K562 (cell line): ENCODE measurements at regions not wholly inside any gene's neighbourhood (a gene's known extent, or its start where the extent isn't known, plus 50 kb on each side); places are given as distances from the start of the nearest gene placed in this dataset.

Experiments used
- ATAC-seq: fragments of 200-7000 bp; cut with Tn5 transposase; 3 replicates; pipeline ENCODE4 v1.9.1; 2020; ENCODE audit warnings: moderate library complexity
- BruUV-seq: library from RNA; stranded (reverse); fragments of 400-500 nt; replicated peaks from 2 replicates; lab custom pipeline; 2021; lab: Mats Ljungman, UMichigan
- CTCF ChIA-PET: fragments of 300-600 bp; formaldehyde crosslinking; extraction: SDS; loops from one replicate; lab custom pipeline; 2021; ENCODE audit warnings: low intra/inter-chr PET ratio; lab: Yijun Ruan, JAX
- POLR2A ChIA-PET: fragments of 300-600, 350-650 bp; sonication (Branson Sonifier 250); formaldehyde crosslinking; extraction: SDS; loops from one replicate; lab custom pipeline; 2021; ENCODE audit warnings: antibody characterized with exemption, inconsistent platforms; lab: Yijun Ruan, JAX
- DNase-seq, 4 experiments: peaks; one replicate each; pipeline versions ENCODE4 v3.0.0 to v3.0.0-alpha.2; 2011 to 2018; ENCODE audit warnings: low spot score in 3 of 4, mixed read lengths in 3 of 4; ENCODE audit errors: extremely low read depth in 1 of 4
- FAIRE-seq: peaks from 2 replicates; lab custom pipeline; 2011; peaks lifted over from hg19 to GRCh38; lab: Jason Lieb, UNC
- H2AFZ ChIP-seq: 2 replicates; pipeline ENCODE4 v1.6.0; 2011; ENCODE audit warnings: low read depth, low read length, control low read depth, inconsistent platforms
- H3K27ac ChIP-seq: fragments of 200-600 bp; 3 replicates; pipeline ENCODE4 v1.8.0; 2011; ENCODE audit warnings: low read depth, mild to moderate bottlenecking, control low read depth, inconsistent platforms, low read length, moderate library complexity, mixed read lengths; ENCODE audit errors: extremely low read depth
- H3K27me3 ChIP-seq, 2 experiments: fragments of 300-600 bp in 1 of 2; 2 replicates in 1 of 2; 3 replicates in 1 of 2; pipeline versions ENCODE4 v1.6.0 to v1.8.0; 2011; ENCODE audit warnings: inconsistent platforms in 2 of 2, low read length in 2 of 2, mild to moderate bottlenecking in 1 of 2, mixed read lengths in 1 of 2, moderate library complexity in 1 of 2; ENCODE audit not compliant: control insufficient read depth in 2 of 2, insufficient read depth in 2 of 2
- H3K36me3 ChIP-seq: fragments of 300-600 bp; 3 replicates; pipeline ENCODE4 v1.8.0; 2011; ENCODE audit warnings: mild to moderate bottlenecking, low read length, inconsistent platforms; ENCODE audit not compliant: control insufficient read depth, insufficient read depth
- H3K4me1 ChIP-seq, 2 experiments: fragments of 200-600 bp in 1 of 2; replicated peaks in 1 of 2; 2 replicates in 1 of 2; 3 replicates in 1 of 2; pipeline versions ENCODE4 v1.5.1 to v1.8.0; 2011; ENCODE audit warnings: inconsistent platforms in 2 of 2, low read length in 2 of 2, mild to moderate bottlenecking in 1 of 2, mixed read lengths in 1 of 2, moderate library complexity in 1 of 2; ENCODE audit not compliant: control insufficient read depth in 2 of 2, insufficient read depth in 2 of 2
- H3K4me2 ChIP-seq: 2 replicates; pipeline ENCODE4 v1.6.1; 2011; ENCODE audit warnings: low read length, control low read depth, inconsistent platforms, mixed read lengths; ENCODE audit not compliant: insufficient read depth
- H3K4me3 ChIP-seq: fragments of 200-600 bp; sonication (generic), shearing (Covaris generic); 2 replicates; pipeline ENCODE4 v1.5.1; 2016; ENCODE audit warnings: control low read depth, inconsistent platforms
- H3K79me2 ChIP-seq: fragments of 200-600 bp; 3 replicates; pipeline ENCODE4 v1.8.0; 2011; ENCODE audit warnings: low read length, inconsistent platforms; ENCODE audit not compliant: control insufficient read depth, insufficient read depth
- H3K9ac ChIP-seq, 2 experiments: 2 replicates each; pipeline versions ENCODE4 v1.6.0 to v1.6.1; 2011; ENCODE audit warnings: low read depth in 2 of 2, low read length in 2 of 2, control low read depth in 1 of 2, inconsistent platforms in 1 of 2, mild to moderate bottlenecking in 1 of 2, mixed read lengths in 1 of 2; ENCODE audit not compliant: insufficient read depth in 1 of 2
- H3K9me1 ChIP-seq: one replicate; pipeline ENCODE4 v1.6.0; 2011; ENCODE audit warnings: inconsistent platforms, mild to moderate bottlenecking, low read length, moderate library complexity; ENCODE audit not compliant: control insufficient read depth, insufficient read depth
- H3K9me3 ChIP-seq: replicated peaks from 2 replicates; pipeline ENCODE4 v1.5.1; 2011; ENCODE audit warnings: low read depth, low read length, inconsistent platforms; ENCODE audit not compliant: control insufficient read depth, insufficient read depth
- H4K20me1 ChIP-seq: replicated peaks from 2 replicates; pipeline ENCODE4 v1.6.1; 2011; ENCODE audit warnings: low read length, inconsistent platforms, mixed read lengths; ENCODE audit not compliant: control insufficient read depth, insufficient read depth
- FOXA1 ChIP-seq: fragments of 450-650 bp; IDR thresholded peaks from 2 replicates; pipeline ENCODE4 v1.6.1; 2016; ENCODE audit warnings: mild to moderate bottlenecking, borderline replicate concordance
- FOXA3 ChIP-seq, 2 experiments: fragments of 450-650 bp in 1 of 2; sonication (generic) in 1 of 2; formaldehyde crosslinking; IDR thresholded peaks in 1 of 2; conservative IDR thresholded peaks in 1 of 2; 2 replicates each; pipeline versions ENCODE4 v1.4.0 to v1.8.0; 2020 to 2022; ENCODE audit warnings: mild to moderate bottlenecking in 2 of 2, missing genetic modification reagents in 1 of 2
- HDGF ChIP-seq: fragments of 450-650 bp; IDR thresholded peaks from 2 replicates; pipeline ENCODE4 v1.6.1; 2016
- NCOA2 ChIP-seq, 2 experiments: fragments of 450-650 bp; IDR thresholded peaks; 2 replicates each; pipeline ENCODE4 v1.6.1; 2018; ENCODE audit warnings: mild to moderate bottlenecking in 2 of 2, moderate library complexity in 1 of 2; ENCODE audit not compliant: partially characterized antibody in 2 of 2
- PHF8 ChIP-seq: fragments of 200-600 bp; sonication (generic); IDR thresholded peaks from 2 replicates; pipeline ENCODE4 v1.6.1; 2012; ENCODE audit warnings: mixed run types, mild to moderate bottlenecking, inconsistent platforms, low read length, moderate library complexity, borderline replicate concordance
- POLR2A ChIP-seq: fragments of 450-650 bp; conservative IDR thresholded peaks from 2 replicates; pipeline ENCODE4 v1.6.1; 2016
- POLR3G ChIP-seq: IDR thresholded peaks from 2 replicates; pipeline ENCODE4 v1.6.1; 2011; ENCODE audit not compliant: insufficient read length, insufficient replicate concordance; ENCODE audit errors: extremely low read depth
- SMARCA5 ChIP-seq: fragments of 450-650 bp; IDR thresholded peaks from 2 replicates; pipeline ENCODE4 v1.6.1; 2016
- ZNF174 ChIP-seq: fragments of 250-450 bp; sonication (Bioruptor Pico); IDR thresholded peaks from 2 replicates; pipeline ENCODE4 v1.4.0; 2020; ENCODE audit warnings: mild to moderate bottlenecking
- ZNF324 ChIP-seq: fragments of 250-450 bp; sonication (Bioruptor Pico); IDR thresholded peaks from 2 replicates; pipeline ENCODE4 v1.4.0; 2020; ENCODE audit warnings: mild to moderate bottlenecking
- WGBS: fragments of 100-300 bp; shearing (Covaris generic); methylation state at CpG from one replicate; pipeline ENCODE4 v1.1.6; 2016; ENCODE audit warnings: low coverage, mixed read lengths; ENCODE audit not compliant: insufficient coverage; ENCODE audit errors: missing lambda C conversion rate; 5-methylcytosine and 5-hydroxymethylcytosine counted together
- in situ Hi-C: fragments of 300-500 bp; cut with MboI; formaldehyde crosslinking; loops from 4 replicates; pipeline ENCODE4 v1.15.0; 2018; ENCODE audit warnings: inconsistent platforms, mixed read lengths
- intact Hi-C: fragments of 100-400 bp; cut with micrococcal nuclease; formaldehyde crosslinking; loops from 2 replicates; pipeline ENCODE4 v1.14.2; 2022
- TF ChIP-seq, protein P1 (sequence below): sonication (generic); formaldehyde crosslinking; IDR thresholded peaks from 2 replicates; pipeline ENCODE4 v1.8.0; 2023; ENCODE audit warnings: mild to moderate bottlenecking, missing genetic modification reagents
- TF ChIP-seq, protein P2 (sequence below): fragments of 250-450 bp; sonication (Bioruptor Pico); IDR thresholded peaks from 2 replicates; pipeline ENCODE4 v1.9.0; 2021; ENCODE audit warnings: mild to moderate bottlenecking

DNA sequence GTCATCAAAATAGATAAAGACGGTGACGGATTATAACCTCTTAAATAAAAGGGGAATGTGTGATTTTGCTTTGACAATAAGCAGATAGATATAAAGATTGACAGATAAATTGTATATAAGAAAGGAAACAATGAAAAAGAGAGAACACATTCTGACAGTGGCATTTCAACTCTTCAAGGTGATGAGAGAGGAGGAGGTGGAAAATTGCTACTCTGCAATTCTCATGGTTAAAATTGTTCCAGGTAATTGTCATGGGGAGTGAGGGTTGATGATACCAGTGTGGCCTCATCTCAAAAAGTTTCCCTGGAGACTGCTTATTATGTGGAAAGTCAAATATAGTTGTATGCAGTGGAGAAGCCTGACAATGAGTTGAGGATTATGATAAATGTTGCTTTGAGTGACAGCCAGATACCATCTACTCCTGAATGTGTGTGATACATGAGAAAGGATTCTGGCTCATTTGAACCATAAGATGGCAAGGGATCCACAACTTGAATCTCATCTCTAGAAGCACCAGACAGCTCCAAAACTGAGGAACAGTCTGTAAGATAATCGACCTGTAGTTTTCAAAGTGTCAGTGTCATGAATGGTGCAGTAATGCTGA, 1290.6 kb upstream of the CDH8 start:
- no peaks in the 10 kb centered on the region for H3K36me3 ChIP-seq
- CTCF ChIA-PET: no interaction called here
- no peak overlapping the region for H2AFZ ChIP-seq
- no TSS peak for BruUV-seq
- H3K27me3 ChIP-seq: no peaks in the 10 kb centered on the region
- FAIRE-seq (no peak), DNase-seq (no peak), ATAC-seq (no peak)
- H3K9ac ChIP-seq: no peak overlapping the region
- H3K9me3 ChIP-seq: no peaks in the 10 kb centered on the region
- no peaks in the 10 kb centered on the region for H3K9me1 ChIP-seq
- intact Hi-C loops (no loop called here), in situ Hi-C loops (no loop called here)
- H4K20me1 ChIP-seq: no peaks in the 10 kb centered on the region
- no peak overlapping the region for H3K4me2 ChIP-seq
- POLR2A ChIA-PET: no interaction called here
- H3K79me2 ChIP-seq: no peaks in the 10 kb centered on the region
- H3K27ac ChIP-seq: no peak overlapping the region
- no peaks in the 10 kb centered on the region for H3K4me1 ChIP-seq
- 0% methylated on average over 3 of the region's 3 CpGs for WGBS
- H3K4me3 ChIP-seq: no peak overlapping the region
- no peak for TF ChIP-seq HDGF
- no peak for TF ChIP-seq POLR3G
- no peak for TF ChIP-seq SMARCA5
- no peak for TF ChIP-seq PHF8
- TF ChIP-seq ZNF324: no peak
- TF ChIP-seq NCOA2 (IDR thresholded peaks at IDR 0.05; ENCODE audit: partially characterized antibody in 2 of 2): no peak
- no peak for TF ChIP-seq ZNF174 (CRISPR knock-in tag)
- TF ChIP-seq POLR2A: no peak
- no peak for TF ChIP-seq FOXA1
- no peak for TF ChIP-seq FOXA3 (CRISPR knock-in tag; conservative IDR thresholded peaks at IDR 0.05 in 1 of 2, IDR thresholded peaks at IDR 0.05 in 1 of 2)
- TF ChIP-seq, protein P1, sequence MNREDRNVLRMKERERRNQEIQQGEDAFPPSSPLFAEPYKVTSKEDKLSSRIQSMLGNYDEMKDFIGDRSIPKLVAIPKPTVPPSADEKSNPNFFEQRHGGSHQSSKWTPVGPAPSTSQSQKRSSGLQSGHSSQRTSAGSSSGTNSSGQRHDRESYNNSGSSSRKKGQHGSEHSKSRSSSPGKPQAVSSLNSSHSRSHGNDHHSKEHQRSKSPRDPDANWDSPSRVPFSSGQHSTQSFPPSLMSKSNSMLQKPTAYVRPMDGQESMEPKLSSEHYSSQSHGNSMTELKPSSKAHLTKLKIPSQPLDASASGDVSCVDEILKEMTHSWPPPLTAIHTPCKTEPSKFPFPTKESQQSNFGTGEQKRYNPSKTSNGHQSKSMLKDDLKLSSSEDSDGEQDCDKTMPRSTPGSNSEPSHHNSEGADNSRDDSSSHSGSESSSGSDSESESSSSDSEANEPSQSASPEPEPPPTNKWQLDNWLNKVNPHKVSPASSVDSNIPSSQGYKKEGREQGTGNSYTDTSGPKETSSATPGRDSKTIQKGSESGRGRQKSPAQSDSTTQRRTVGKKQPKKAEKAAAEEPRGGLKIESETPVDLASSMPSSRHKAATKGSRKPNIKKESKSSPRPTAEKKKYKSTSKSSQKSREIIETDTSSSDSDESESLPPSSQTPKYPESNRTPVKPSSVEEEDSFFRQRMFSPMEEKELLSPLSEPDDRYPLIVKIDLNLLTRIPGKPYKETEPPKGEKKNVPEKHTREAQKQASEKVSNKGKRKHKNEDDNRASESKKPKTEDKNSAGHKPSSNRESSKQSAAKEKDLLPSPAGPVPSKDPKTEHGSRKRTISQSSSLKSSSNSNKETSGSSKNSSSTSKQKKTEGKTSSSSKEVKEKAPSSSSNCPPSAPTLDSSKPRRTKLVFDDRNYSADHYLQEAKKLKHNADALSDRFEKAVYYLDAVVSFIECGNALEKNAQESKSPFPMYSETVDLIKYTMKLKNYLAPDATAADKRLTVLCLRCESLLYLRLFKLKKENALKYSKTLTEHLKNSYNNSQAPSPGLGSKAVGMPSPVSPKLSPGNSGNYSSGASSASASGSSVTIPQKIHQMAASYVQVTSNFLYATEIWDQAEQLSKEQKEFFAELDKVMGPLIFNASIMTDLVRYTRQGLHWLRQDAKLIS (CRISPR knock-in tag): no peak
- TF ChIP-seq, protein P2, sequence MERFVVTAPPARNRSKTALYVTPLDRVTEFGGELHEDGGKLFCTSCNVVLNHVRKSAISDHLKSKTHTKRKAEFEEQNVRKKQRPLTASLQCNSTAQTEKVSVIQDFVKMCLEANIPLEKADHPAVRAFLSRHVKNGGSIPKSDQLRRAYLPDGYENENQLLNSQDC (CRISPR knock-in tag): no peak
